ENCODE measurements at regions not wholly inside any gene's neighbourhood (a gene's known extent, or its start where the extent isn't known, plus 50 kb on each side); places are given as distances from the start of the nearest gene placed in this dataset.

DNA sequence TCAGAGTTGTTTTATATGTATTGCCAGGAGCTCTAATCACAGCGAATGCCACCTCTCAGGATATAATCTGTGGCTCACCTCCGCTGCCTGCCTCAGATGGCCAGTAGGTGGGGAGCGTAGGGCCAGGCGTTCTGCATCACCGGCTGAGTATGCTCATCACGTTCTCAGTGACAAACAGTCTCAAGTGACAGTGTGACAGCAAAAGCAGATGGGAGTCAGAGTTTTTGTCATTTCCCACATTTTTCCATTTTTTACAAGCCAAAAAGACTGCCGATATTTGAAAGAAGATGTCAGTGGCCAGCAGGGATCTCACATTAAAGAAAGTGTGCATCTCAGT lies 208.7 kb downstream of the ALDH8A1 start:
- Histone ChIP-seq H3K36me3 (ENCODE audit: insufficient read depth) (no peaks in the 10 kb centered on the region), H4K20me1 (ENCODE audit: insufficient read depth) (no peaks in the 10 kb centered on the region), H3K27ac (no peak overlapping the region), H3K4me1 (ENCODE audit: low read depth, poor library complexity, severe bottlenecking) (no peaks in the 10 kb centered on the region), H3K27me3 (ENCODE audit: insufficient read depth, low read depth) (no peaks in the 10 kb centered on the region), H3K4me3 (IDR thresholded peaks at IDR 0.05; ENCODE audit: insufficient read depth, low read depth, low read length) (no peak overlapping the region), H3K79me2 (ENCODE audit: insufficient read depth, low read depth) (no peaks in the 10 kb centered on the region), H3K9ac (no peak overlapping the region), H2AFZ (ENCODE audit: low read depth) (no peak overlapping the region), H3K4me2 (no peak overlapping the region)
- no peak for TF ChIP-seq CTCF (conservative IDR thresholded peaks at IDR 0.05; ENCODE audit: low read depth, low read length)

DNA sequence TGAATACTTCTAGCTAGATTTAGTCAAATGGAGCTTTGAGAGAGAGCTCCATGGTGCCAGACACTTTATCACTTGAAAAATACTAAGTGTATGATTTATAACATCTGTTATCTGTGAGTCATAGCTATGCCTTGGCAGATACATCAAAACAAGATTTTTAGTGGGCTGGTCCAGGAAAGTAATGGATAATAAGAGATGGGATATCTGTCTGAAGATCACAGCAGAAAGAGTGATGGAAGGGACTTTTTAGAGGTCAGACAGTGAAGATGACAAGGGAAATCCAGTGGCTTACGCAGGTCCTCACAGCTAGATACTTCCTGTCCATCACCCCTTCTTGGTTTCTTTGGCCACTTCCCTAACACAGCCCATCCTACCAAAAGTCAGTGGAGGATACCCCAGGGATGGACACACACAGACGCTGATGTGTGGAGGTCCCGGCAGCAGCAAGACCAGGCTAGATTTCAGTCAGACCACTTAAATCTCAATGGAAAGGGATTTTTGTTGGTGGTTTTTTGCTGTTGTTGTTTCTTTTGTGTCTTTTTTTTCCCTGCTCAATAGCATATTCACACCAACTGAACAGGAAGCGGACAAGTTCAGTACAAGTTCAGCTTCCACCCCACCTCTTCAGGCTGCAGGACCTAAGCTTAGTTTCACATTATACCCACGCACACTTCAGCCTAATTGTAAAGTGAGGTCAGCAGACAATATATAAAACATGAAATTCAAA lies 209.3 kb downstream of the ALDH8A1 start:
- Histone ChIP-seq H4K20me1 (ENCODE audit: insufficient read depth) (no peaks in the 10 kb centered on the region), H2AFZ (ENCODE audit: low read depth) (no peak overlapping the region), H3K9ac (no peak overlapping the region), H3K4me2 (no peak overlapping the region), H3K27ac (no peak overlapping the region), H3K27me3 (ENCODE audit: insufficient read depth, low read depth) (no peaks in the 10 kb centered on the region), H3K79me2 (ENCODE audit: insufficient read depth, low read depth) (no peaks in the 10 kb centered on the region), H3K36me3 (ENCODE audit: insufficient read depth) (no peaks in the 10 kb centered on the region), H3K4me3 (IDR thresholded peaks at IDR 0.05; ENCODE audit: insufficient read depth, low read depth, low read length) (no peak overlapping the region), H3K4me1 (ENCODE audit: low read depth, poor library complexity, severe bottlenecking) (no peaks in the 10 kb centered on the region)
- no peak for TF ChIP-seq CTCF (conservative IDR thresholded peaks at IDR 0.05; ENCODE audit: low read depth, low read length)

DNA sequence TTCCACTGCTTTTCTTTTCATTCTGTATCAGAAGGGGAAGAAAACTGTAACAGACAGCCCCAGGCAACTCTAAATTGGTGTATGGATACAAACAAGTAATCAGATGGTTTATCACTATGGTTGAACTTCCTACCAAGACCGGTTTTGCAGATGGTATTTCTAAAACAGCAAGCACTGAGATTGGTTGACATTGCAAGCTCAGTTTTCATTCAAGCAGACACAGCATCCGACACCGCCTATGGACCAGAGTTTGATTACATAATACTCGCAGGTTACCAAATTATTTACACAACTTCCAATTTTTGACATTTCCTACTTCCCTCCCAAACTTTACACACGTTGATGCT lies 209.9 kb downstream of the ALDH8A1 start:
- TF ChIP-seq CTCF (conservative IDR thresholded peaks at IDR 0.05; ENCODE audit: low read depth, low read length) = no peak
- Histone ChIP-seq H4K20me1 (ENCODE audit: insufficient read depth) (no peaks in the 10 kb centered on the region), H2AFZ (ENCODE audit: low read depth) (no peak overlapping the region), H3K79me2 (ENCODE audit: insufficient read depth, low read depth) (no peaks in the 10 kb centered on the region), H3K4me1 (ENCODE audit: low read depth, poor library complexity, severe bottlenecking) (no peaks in the 10 kb centered on the region), H3K36me3 (ENCODE audit: insufficient read depth) (no peaks in the 10 kb centered on the region), H3K27me3 (ENCODE audit: insufficient read depth, low read depth) (no peaks in the 10 kb centered on the region), H3K4me3 (IDR thresholded peaks at IDR 0.05; ENCODE audit: insufficient read depth, low read depth, low read length) (no peak overlapping the region), H3K9ac (no peak overlapping the region), H3K4me2 (no peak overlapping the region), H3K27ac (no peak overlapping the region)

GRCh38 chr6:134739299-134740026 lies 210.4 kb downstream of the ALDH8A1 start:
- H3K4me1 ChIP-seq (ENCODE audit: low read depth, poor library complexity, severe bottlenecking) = no peaks in the 10 kb centered on the region
- no peaks in the 10 kb centered on the region for H3K27me3 ChIP-seq (ENCODE audit: insufficient read depth, low read depth)
- no peak overlapping the region for H3K4me3 ChIP-seq (IDR thresholded peaks at IDR 0.05; ENCODE audit: insufficient read depth, low read depth, low read length)
- no peak overlapping the region for H3K27ac ChIP-seq
- H3K4me2 ChIP-seq = no peak overlapping the region
- H3K9ac ChIP-seq = no peak overlapping the region
- no peak for TF ChIP-seq CTCF (conservative IDR thresholded peaks at IDR 0.05; ENCODE audit: low read depth, low read length)
- no peaks in the 10 kb centered on the region for H3K36me3 ChIP-seq (ENCODE audit: insufficient read depth)
- no peaks in the 10 kb centered on the region for H4K20me1 ChIP-seq (ENCODE audit: insufficient read depth)
- no peak overlapping the region for H2AFZ ChIP-seq (ENCODE audit: low read depth)
- H3K79me2 ChIP-seq (ENCODE audit: insufficient read depth, low read depth) = no peaks in the 10 kb centered on the region

Measured in KMS-11 (cell line).